Nephron (organoid): ENCODE measurements at regions not wholly inside any gene's neighbourhood (a gene's known extent, or its start where the extent isn't known, plus 50 kb on each side); places are given as distances from the start of the nearest gene placed in this dataset.
"Not testable (repeated sequence)": the region's sequence is repeated elsewhere in the genome, so short reads cannot be mapped to it uniquely, and the experiment has no call there.

Source experiments
- H3K27ac Mint-ChIP-seq, 3 experiments: 2 replicates each; pipeline ENCODE4 v1.8.0; 2020; ENCODE audit warnings: mixed read lengths in 3 of 3, mild to moderate bottlenecking in 2 of 3, moderate library complexity in 1 of 3
- H3K27me3 Mint-ChIP-seq: 2 replicates; pipeline ENCODE4 v1.8.0; 2021; ENCODE audit warnings: low read depth, mild to moderate bottlenecking, moderate library complexity, mixed read lengths
- H3K36me3 Mint-ChIP-seq: 2 replicates; pipeline ENCODE4 v1.8.0; 2020; ENCODE audit warnings: low read depth, mixed read lengths
- H3K4me1 Mint-ChIP-seq: 2 replicates; pipeline ENCODE4 v1.8.0; 2020; ENCODE audit warnings: mixed read lengths
- H3K4me3 Mint-ChIP-seq, 3 experiments: 2 replicates each; pipeline ENCODE4 v1.8.0; 2020; ENCODE audit warnings: mild to moderate bottlenecking in 3 of 3, mixed read lengths in 3 of 3, moderate library complexity in 2 of 3
- H3K9me3 Mint-ChIP-seq: 2 replicates; pipeline ENCODE4 v1.8.0; 2020; ENCODE audit warnings: mixed read lengths
- CTCF ChIP-seq, 3 experiments: fragments of 200-600 bp; sonication (generic); IDR thresholded peaks; one replicate each; pipeline ENCODE4 v1.5.0; 2021; ENCODE audit warnings: antibody characterized with exemption in 3 of 3; ENCODE audit not compliant: unreplicated experiment in 3 of 3

GRCh38 chr5:130323804-130324454, 419.7 kb downstream of the CHSY3 start:
- no peak overlapping the region for H3K27ac Mint-ChIP-seq
- no peaks in the 10 kb centered on the region for H3K27me3 Mint-ChIP-seq
- peaks cover 6% of the 10 kb centered on the region for H3K9me3 Mint-ChIP-seq
- no peak overlapping the region for H3K4me3 Mint-ChIP-seq
- TF ChIP-seq CTCF (IDR thresholded peaks at IDR 0.05; ENCODE audit: unreplicated experiment in 3 of 3) = no peak
- H3K4me1 Mint-ChIP-seq = no peaks in the 10 kb centered on the region
- H3K36me3 Mint-ChIP-seq = no peaks in the 10 kb centered on the region

GRCh38 chr5:130321931-130322330, 417.7 kb downstream of the CHSY3 start:
- Mint-ChIP-seq H3K4me1 (no peaks in the 10 kb centered on the region), H3K27me3 (no peaks in the 10 kb centered on the region), H3K9me3 (peaks cover 6% of the 10 kb centered on the region), H3K4me3 (no peak overlapping the region), H3K36me3 (no peaks in the 10 kb centered on the region), H3K27ac (no peak overlapping the region)
- no peak for TF ChIP-seq CTCF (IDR thresholded peaks at IDR 0.05; ENCODE audit: unreplicated experiment in 3 of 3)

- Mint-ChIP-seq H3K4me1 (no peaks in the 10 kb centered on the region), H3K9me3 (peaks cover 17% of the 10 kb centered on the region), H3K27me3 (no peaks in the 10 kb centered on the region), H3K27ac (peak overlapping the region; percentile 92 to 98 (median 92)), H3K4me3 (no peak overlapping the region), H3K36me3 (peaks cover 5% of the 10 kb centered on the region)
- no peak for TF ChIP-seq CTCF (IDR thresholded peaks at IDR 0.05; ENCODE audit: unreplicated experiment in 3 of 3)
These were observed 412.9 kb downstream of the CHSY3 start for GRCh38 chr5:130316971-130317680.

GRCh38 chr5:130295235-130295634, 391.0 kb downstream of the CHSY3 start:
- no peaks in the 10 kb centered on the region for H3K9me3 Mint-ChIP-seq
- no peak for TF ChIP-seq CTCF (IDR thresholded peaks at IDR 0.05; ENCODE audit: unreplicated experiment in 3 of 3)
- H3K27me3 Mint-ChIP-seq = no peaks in the 10 kb centered on the region
- no peaks in the 10 kb centered on the region for H3K36me3 Mint-ChIP-seq
- H3K27ac Mint-ChIP-seq = peak overlapping the region in 1 of 3 experiments; percentile 4
- no peak overlapping the region for H3K4me3 Mint-ChIP-seq
- H3K4me1 Mint-ChIP-seq = no peaks in the 10 kb centered on the region

GRCh38 chr5:130294798-130295197, 390.5 kb downstream of the CHSY3 start:
- peak overlapping the region in 1 of 3 experiments; percentile 4 for H3K27ac Mint-ChIP-seq
- H3K4me3 Mint-ChIP-seq, H3K36me3 Mint-ChIP-seq, H3K4me1 Mint-ChIP-seq, H3K27me3 Mint-ChIP-seq, H3K9me3 Mint-ChIP-seq: not testable (repeated sequence)

- Mint-ChIP-seq H3K9me3 (no peaks in the 10 kb centered on the region), H3K4me1 (no peaks in the 10 kb centered on the region)
These were observed 386.0 kb downstream of the CHSY3 start for GRCh38 chr5:130290219-130290618.

More at GRCh38 chr5:130290219-130290618, 386.0 kb downstream of the CHSY3 start:
- H3K27ac Mint-ChIP-seq = no peak overlapping the region
- TF ChIP-seq CTCF (IDR thresholded peaks at IDR 0.05; ENCODE audit: unreplicated experiment in 3 of 3) = no peak
- no peaks in the 10 kb centered on the region for H3K27me3 Mint-ChIP-seq
- no peaks in the 10 kb centered on the region for H3K36me3 Mint-ChIP-seq
- no peak overlapping the region for H3K4me3 Mint-ChIP-seq
